Activated naive CD4-positive, alpha-beta T cell treated with anti-CD3 and anti-CD28 coated beads, Interleukin-2, amount 50 U/mL, for 72 hours (primary cell): ENCODE measurements at regions not wholly inside any gene's neighbourhood (a gene's known extent, or its start where the extent isn't known, plus 50 kb on each side); places are given as distances from the start of the nearest gene placed in this dataset.

ENCODE experiments used
- ATAC-seq, 2 donors: fragments of 150-1000 bp; cut with Tn5 transposase; 2 replicates each; pipeline ENCODE4 v1.10.0; 2021; ENCODE audit warnings: mild to moderate bottlenecking in 2 of 2, moderate library complexity in 2 of 2
- DNase-seq, 2 donors: peaks; one replicate each; pipeline ENCODE4 v3.0.0; 2021 to 2022; ENCODE audit warnings: low spot score in 2 of 2
- H3K27ac Mint-ChIP-seq, 2 donors: one replicate each; pipeline ENCODE4 v1.8.0; 2022; ENCODE audit warnings: mild to moderate bottlenecking in 2 of 2, mixed read lengths in 2 of 2
- H3K36me3 Mint-ChIP-seq, 2 donors: one replicate each; pipeline ENCODE4 v1.8.0; 2022; ENCODE audit warnings: mixed read lengths in 2 of 2
- H3K9me3 Mint-ChIP-seq, 2 donors: one replicate each; pipeline ENCODE4 v1.8.0; 2022; ENCODE audit warnings: mixed read lengths in 2 of 2

DNA sequence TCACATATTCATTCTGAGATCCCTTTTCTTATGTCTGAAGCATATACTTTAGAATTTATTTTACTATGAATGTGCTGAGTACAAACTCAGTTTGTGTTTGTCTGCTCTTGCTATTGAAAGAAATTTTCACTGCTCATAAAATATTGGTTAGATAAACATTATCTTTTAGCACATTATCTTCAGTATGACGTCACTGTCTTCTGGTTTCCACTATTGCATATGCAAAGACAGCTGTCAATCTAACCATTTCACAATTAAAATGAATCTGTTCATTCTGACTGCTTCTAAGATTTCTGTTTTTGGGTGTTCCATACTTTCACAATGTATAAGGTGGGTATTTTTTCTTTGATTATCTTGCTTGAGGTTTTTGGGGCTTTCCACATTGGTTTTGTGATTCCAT lies 526.2 kb upstream of the CDH6 start:
- no peak for ATAC-seq
- H3K36me3 Mint-ChIP-seq, result no peaks in the 10 kb centered on the region
- H3K27ac Mint-ChIP-seq, result no peak overlapping the region
- no peak for DNase-seq
- peaks cover 14 to 24% of the 10 kb centered on the region in 2 donors for H3K9me3 Mint-ChIP-seq

DNA sequence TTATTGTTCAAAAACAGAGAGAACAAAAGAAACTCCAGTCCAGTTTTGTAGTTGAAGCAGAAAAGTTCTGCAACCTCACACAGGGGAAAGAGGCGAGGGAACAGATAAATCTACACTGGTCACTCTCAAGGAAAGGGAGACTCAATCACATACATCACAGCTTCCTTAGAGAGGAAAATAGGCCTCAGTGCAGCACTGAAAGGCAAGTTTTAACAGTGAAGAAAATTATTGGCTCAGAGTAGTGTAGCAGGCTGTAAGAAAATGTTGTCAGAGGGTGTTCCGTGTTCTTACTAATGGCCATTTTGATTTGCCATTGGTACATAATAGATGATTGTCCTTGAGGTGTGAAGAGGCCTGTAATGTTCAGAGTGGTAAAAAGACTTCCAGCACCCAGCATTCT lies 530.0 kb upstream of the CDH6 start:
- Mint-ChIP-seq H3K36me3 (peaks cover 0 to 1% of the 10 kb centered on the region in 2 donors), H3K27ac (no peak overlapping the region), H3K9me3 (peaks cover 14 to 17% of the 10 kb centered on the region in 2 donors)
- DNase-seq (no peak), ATAC-seq (no peak)

DNA sequence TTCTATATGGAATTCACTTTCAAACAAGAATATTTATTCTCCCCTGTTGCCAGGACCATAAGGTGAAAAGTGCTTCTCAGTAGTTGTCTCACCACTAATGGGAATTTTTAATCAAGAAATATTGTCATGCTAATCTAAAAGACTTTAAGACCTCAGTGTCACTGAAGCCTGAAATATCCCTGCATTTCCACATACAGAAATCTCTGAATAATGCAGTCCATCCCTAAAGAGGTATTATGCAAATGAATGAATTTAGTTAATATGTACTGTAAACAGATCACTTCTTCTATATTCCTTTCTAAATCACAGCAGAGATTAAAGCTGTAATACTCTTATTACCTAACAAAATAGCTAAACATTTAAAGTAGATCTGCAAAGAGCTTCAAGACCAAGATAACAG lies 531.1 kb upstream of the CDH6 start:
- ATAC-seq, result no peak
- Mint-ChIP-seq H3K36me3 (peaks cover 0 to 8% of the 10 kb centered on the region in 2 donors), H3K9me3 (peaks cover 14 to 23% of the 10 kb centered on the region in 2 donors), H3K27ac (no peak overlapping the region)
- no peak for DNase-seq

GRCh38 chr5:30661730-30662129 lies 531.8 kb upstream of the CDH6 start:
- Mint-ChIP-seq H3K27ac (no peak overlapping the region), H3K36me3 (peaks cover 0 to 8% of the 10 kb centered on the region in 2 donors), H3K9me3 (peaks cover 14 to 23% of the 10 kb centered on the region in 2 donors)
- DNase-seq (no peak), ATAC-seq (no peak)

DNA sequence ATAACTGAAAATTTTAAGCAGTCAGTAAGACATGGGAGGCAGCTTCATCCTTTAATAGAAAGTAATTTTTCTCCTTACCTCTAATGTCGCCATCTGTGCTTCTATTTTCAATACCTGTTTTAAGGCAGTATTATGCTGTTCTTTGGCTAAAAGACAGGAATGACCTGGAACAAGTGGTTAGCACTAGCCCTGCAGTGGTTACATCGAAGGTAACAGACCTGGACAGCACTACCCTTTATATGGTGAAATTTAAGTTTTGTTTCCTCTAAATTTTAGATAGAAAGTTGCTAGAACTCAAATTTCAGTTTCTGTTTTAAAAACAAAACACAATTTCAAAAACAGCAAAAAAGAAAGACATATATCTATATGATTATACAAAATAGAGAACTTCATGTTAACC lies 534.1 kb upstream of the CDH6 start:
- Mint-ChIP-seq H3K9me3 (peaks cover 6 to 17% of the 10 kb centered on the region in 2 donors), H3K27ac (no peak overlapping the region), H3K36me3 (peaks cover 0 to 8% of the 10 kb centered on the region in 2 donors)
- no peak for DNase-seq
- no peak for ATAC-seq

- no peak for ATAC-seq
- Mint-ChIP-seq H3K36me3 (no peaks in the 10 kb centered on the region), H3K27ac (no peak overlapping the region), H3K9me3 (peaks cover 16 to 18% of the 10 kb centered on the region in 2 donors)
- DNase-seq, result no peak
Observed at GRCh38 chr5:30650311-30650710, 543.2 kb upstream of the CDH6 start.

GRCh38 chr5:30638899-30639298 lies 554.6 kb upstream of the CDH6 start:
- no peak for ATAC-seq
- Mint-ChIP-seq H3K9me3 (peaks cover 16 to 28% of the 10 kb centered on the region in 2 donors), H3K36me3 (peaks cover 0 to 6% of the 10 kb centered on the region in 2 donors), H3K27ac (no peak overlapping the region)
- DNase-seq, result no peak

DNA sequence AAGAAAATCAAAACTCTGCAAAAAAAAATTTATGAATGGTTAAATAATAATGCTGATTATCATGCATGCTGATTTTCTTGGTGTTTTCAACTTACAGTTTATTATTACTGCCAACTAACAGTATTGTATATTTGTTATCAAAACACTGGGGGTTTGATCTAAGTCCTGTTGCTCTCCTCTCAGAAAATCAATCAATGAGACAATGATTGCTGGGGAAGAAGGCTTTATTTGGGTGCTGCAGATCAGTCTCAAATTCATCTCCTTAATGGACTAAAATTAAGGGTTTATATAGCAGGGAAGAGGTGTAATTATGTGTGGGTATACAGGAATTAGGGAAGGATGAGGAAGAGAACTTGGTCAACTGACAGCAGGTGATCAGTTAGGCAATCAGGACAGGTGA lies 565.5 kb upstream of the CDH6 start:
- H3K9me3 Mint-ChIP-seq, result peaks cover 9 to 13% of the 10 kb centered on the region in 2 donors
- DNase-seq (no peak), ATAC-seq (no peak)
- H3K27ac Mint-ChIP-seq, result no peak overlapping the region
- H3K36me3 Mint-ChIP-seq, result peaks cover 0 to 7% of the 10 kb centered on the region in 2 donors

DNA sequence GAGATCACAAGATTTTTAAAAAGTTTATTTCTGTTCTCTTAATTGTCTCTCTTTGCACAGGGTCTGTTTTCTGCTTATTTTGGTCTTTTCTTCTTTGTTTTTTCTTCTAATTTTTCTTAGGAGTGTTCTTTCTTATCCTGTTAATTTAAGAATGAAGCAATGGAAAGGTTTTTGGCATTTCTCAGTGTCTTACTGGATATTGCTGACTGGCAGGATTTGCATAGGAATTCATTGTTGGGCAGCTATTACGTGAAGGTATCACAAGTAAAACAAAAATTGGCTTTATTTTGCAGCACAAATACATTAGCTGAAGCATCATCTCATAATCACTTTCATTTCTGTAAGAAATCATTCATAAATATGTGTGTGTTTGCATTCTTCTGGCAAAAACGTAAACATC lies 566.9 kb upstream of the CDH6 start:
- Mint-ChIP-seq H3K27ac (no peak overlapping the region), H3K9me3 (peaks cover 9 to 18% of the 10 kb centered on the region in 2 donors), H3K36me3 (peaks cover 0 to 7% of the 10 kb centered on the region in 2 donors)
- ATAC-seq, result no peak
- DNase-seq, result no peak

- peaks cover 0 to 12% of the 10 kb centered on the region in 2 donors for H3K36me3 Mint-ChIP-seq
- no peak for ATAC-seq
- H3K9me3 Mint-ChIP-seq, result peaks cover 14 to 30% of the 10 kb centered on the region in 2 donors
Observed at GRCh38 chr5:30620481-30621085, 572.9 kb upstream of the CDH6 start.

DNA sequence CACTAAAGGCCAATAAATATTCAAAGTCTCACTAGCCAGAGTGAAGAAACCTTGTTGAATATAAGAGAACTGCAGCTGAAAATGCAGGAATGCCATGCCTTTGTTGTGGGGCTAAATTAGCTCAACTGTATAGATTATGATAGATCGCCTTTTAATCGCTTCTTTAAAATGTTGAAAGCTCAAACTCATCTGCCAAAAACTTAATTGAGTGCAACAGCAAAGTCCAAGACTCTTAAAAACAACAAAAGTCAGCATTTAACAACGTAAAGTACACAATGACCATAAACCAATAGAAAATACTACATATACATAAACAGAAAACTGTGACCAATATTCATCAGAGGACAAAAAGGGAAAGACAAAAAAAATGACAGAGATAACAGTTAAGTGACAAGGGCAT lies 585.0 kb upstream of the CDH6 start:
- DNase-seq (no peak), ATAC-seq (no peak)
- Mint-ChIP-seq H3K36me3 (no peaks in the 10 kb centered on the region), H3K27ac (no peak overlapping the region), H3K9me3 (peaks cover 7 to 12% of the 10 kb centered on the region in 2 donors)

More at GRCh38 chr5:30620481-30621085, 572.9 kb upstream of the CDH6 start:
- DNase-seq, result no peak
- no peak overlapping the region for H3K27ac Mint-ChIP-seq

DNA sequence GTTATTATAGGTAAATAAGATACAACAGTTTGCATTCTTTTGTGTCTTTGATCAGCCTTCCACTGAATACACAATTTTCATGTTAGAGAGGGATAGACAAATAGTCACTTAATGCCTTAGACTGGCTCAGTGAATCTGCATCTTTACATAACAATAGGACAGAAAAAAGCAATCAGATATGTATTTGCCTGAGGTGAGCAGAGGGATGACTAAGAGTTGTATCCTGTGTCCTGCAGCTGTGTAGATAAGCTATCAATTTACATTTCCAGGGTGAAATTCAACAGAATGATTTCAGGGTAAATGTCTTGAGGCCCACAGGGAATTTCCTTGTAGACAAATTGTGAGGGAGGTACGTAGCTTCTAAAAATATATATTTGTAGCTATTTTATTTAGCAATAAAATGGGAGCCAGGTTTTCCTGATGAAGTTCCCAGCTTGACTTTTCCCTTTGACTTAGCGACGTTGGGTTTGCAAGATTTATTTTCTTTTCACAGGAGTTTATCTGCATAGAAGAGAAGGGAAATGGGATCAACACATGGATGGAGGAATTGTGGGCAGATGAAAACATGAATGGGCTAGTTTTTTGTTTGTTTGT lies 586.1 kb upstream of the CDH6 start:
- no peak overlapping the region for H3K27ac Mint-ChIP-seq
- no peaks in the 10 kb centered on the region for H3K36me3 Mint-ChIP-seq
- DNase-seq, result no peak
- H3K9me3 Mint-ChIP-seq, result peaks cover 5 to 7% of the 10 kb centered on the region in 2 donors
- ATAC-seq, result no peak

DNA sequence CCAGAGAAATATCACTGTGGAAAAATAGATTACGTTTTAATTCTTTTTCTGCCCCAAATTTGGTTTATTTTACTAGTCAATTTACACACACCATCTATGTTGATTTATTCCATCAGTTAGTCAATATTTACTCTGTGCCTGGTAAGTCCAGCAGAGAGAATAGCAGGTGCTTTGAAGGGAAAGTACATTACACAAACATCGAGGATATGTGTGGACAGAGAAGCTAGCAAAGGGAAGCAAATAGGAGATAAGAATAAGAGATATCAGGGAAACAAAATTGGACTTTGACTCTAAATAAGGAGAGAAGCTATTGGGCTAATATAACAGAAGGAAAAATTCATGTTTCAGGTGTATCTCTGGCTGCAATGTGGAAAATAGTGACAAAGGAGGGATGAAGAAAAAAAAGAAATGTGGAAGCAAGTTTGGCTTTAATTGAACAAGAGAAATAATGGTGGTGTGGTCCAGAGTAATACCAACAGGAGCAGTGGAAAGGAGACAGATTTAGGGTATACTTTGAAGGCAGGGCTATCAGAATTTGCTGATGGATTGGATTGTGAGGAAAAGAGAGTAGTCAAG lies 587.7 kb upstream of the CDH6 start:
- no peak for DNase-seq
- no peak for ATAC-seq

GRCh38 chr5:30604648-30605262 lies 588.7 kb upstream of the CDH6 start:
- no peak for DNase-seq
- H3K9me3 Mint-ChIP-seq, result peaks cover 0 to 6% of the 10 kb centered on the region in 2 donors
- no peaks in the 10 kb centered on the region for H3K36me3 Mint-ChIP-seq
- no peak overlapping the region for H3K27ac Mint-ChIP-seq
- no peak for ATAC-seq

More for the DNA sequence above, 587.7 kb upstream of the CDH6 start:
- H3K36me3 Mint-ChIP-seq, result no peaks in the 10 kb centered on the region
- no peak overlapping the region for H3K27ac Mint-ChIP-seq
- peaks cover 0 to 6% of the 10 kb centered on the region in 2 donors for H3K9me3 Mint-ChIP-seq

- Mint-ChIP-seq H3K9me3 (peaks cover 11 to 16% of the 10 kb centered on the region in 2 donors), H3K27ac (no peak overlapping the region), H3K36me3 (no peaks in the 10 kb centered on the region)
- ATAC-seq (no peak), DNase-seq (no peak)
Observed at GRCh38 chr5:30600892-30601291, 592.6 kb upstream of the CDH6 start.

DNA sequence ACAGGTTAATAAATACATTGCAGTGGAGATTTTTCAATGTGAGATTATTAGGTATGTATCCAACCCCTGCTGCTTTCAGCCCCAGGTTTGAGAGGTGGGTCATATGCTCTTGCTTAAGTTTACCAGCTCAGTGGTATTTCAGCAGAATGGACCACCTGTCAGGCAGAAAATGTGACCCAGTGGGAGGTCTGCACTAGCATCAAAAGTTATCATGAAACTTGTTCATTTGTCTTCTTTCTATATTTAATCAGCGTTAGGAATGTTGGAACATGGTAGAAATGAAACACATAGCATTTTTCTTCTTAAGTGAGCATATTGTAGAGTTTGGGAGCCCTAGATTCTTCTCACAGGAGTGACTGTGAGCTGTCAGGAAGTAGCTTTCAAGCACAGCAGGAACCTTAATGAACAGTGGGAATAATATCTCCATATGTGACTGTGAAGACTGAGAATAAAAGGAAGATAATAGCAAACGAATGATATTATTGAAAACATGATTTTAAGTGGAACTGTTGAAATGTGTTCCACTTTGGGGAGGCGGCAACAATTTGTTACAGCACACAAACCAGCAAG lies 596.9 kb upstream of the CDH6 start:
- Mint-ChIP-seq H3K27ac (no peak overlapping the region), H3K9me3 (peaks cover 25 to 30% of the 10 kb centered on the region in 2 donors), H3K36me3 (no peaks in the 10 kb centered on the region)
- DNase-seq, result no peak
- ATAC-seq, result no peak

DNA sequence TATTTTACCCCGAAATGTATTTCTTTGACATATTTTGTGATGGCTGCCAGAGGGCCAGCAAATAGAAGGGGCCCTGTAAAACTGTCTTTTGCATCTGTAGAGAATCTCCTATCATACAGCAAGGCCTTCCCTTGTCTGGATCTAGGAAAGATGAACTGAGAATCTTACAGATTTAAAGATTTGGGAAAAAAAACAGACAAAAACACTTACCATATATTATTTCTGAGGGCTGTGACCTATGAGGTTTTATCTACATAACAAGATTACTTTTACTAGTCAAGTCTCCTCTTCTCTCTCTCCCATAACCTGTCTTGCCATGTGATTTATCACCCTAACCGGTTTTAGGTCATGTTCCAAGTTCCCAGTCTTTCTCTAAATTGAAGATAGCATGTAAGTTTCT lies 599.2 kb upstream of the CDH6 start:
- no peaks in the 10 kb centered on the region for H3K36me3 Mint-ChIP-seq
- H3K27ac Mint-ChIP-seq, result no peak overlapping the region
- peaks cover 25 to 36% of the 10 kb centered on the region in 2 donors for H3K9me3 Mint-ChIP-seq
- DNase-seq (no peak), ATAC-seq (no peak)
